ENCODE measurements at regions not wholly inside any gene's neighbourhood (a gene's known extent, or its start where the extent isn't known, plus 50 kb on each side); places are given as distances from the start of the nearest gene placed in this dataset.

- no peak for TF ChIP-seq ZNF75D (CRISPR knock-in tag; IDR thresholded peaks at IDR 0.05; ENCODE audit: borderline replicate concordance)
- no peak; the same call in none of the 2 replicates for TF ChIP-seq FOXA3 (CRISPR knock-in tag; IDR thresholded peaks at IDR 0.05)
- TF ChIP-seq ZNF234 (CRISPR knock-in tag; conservative IDR thresholded peaks at IDR 0.05), result no peak
- no peak for TF ChIP-seq SNAI1 (CRISPR knock-in tag; IDR thresholded peaks at IDR 0.05; ENCODE audit: borderline replicate concordance)
- peak; percentile 48 for TF ChIP-seq POLR2G (IDR thresholded peaks at IDR 0.05; ENCODE audit: low read depth, low read length)
- TF ChIP-seq HINFP (CRISPR knock-in tag; IDR thresholded peaks at IDR 0.05; ENCODE audit: low read depth), result no peak
- no peak for TF ChIP-seq ATF7-NPFF (CRISPR knock-in tag; IDR thresholded peaks at IDR 0.05; ENCODE audit: low read depth)
- TF ChIP-seq REST (IDR thresholded peaks at IDR 0.05; ENCODE audit: borderline replicate concordance in 1 of 2, low read depth in 1 of 2, low read length in 2 of 2), result no peak
- TF ChIP-seq PTBP1 (IDR thresholded peaks at IDR 0.05; ENCODE audit: low read depth, low read length, poor library complexity, severe bottlenecking), result no peak
- no peak for TF ChIP-seq ZNF746 (CRISPR knock-in tag; IDR thresholded peaks at IDR 0.05)
- TF ChIP-seq IKZF5 (CRISPR knock-in tag; IDR thresholded peaks at IDR 0.05), result peak; percentile 32; the same call in 1 of the 2 replicates
- no peak for TF ChIP-seq NONO (IDR thresholded peaks at IDR 0.05)
- TF ChIP-seq NONO (CRISPR knock-in tag; conservative IDR thresholded peaks at IDR 0.05), result 0 out of 2 replicates have a peak, but pooled peaks have one; percentile 38
- TF ChIP-seq REL (CRISPR knock-in tag; conservative IDR thresholded peaks at IDR 0.05), result no peak
- TF ChIP-seq SAFB2 (CRISPR knock-in tag; IDR thresholded peaks at IDR 0.05; ENCODE audit: borderline replicate concordance, low read depth), result no peak
- TF ChIP-seq SRSF9 (IDR thresholded peaks at IDR 0.05; ENCODE audit: borderline replicate concordance, insufficient read depth, low read depth, low read length, poor library complexity, severe bottlenecking), result no peak
- TF ChIP-seq ATF4 (CRISPR knock-in tag; IDR thresholded peaks at IDR 0.05), result peak in 1 of 2 experiments; percentile 73; a peak in 2 of 4 replicates
- TF ChIP-seq SPEN (CRISPR knock-in tag; IDR thresholded peaks at IDR 0.05; ENCODE audit: low read depth), result peak; percentile 53
- TF ChIP-seq ZNF18 (CRISPR knock-in tag; IDR thresholded peaks at IDR 0.05; ENCODE audit: insufficient replicate concordance), result no peak
- peak; percentile 27; the same call in 1 of the 2 replicates for TF ChIP-seq ZNF292 (CRISPR knock-in tag; IDR thresholded peaks at IDR 0.05; ENCODE audit: borderline replicate concordance, low read depth)
These were observed 302.6 kb upstream of the TBL1XR1 start (continued) for GRCh38 chr3:177499779-177500423.
